Eye (tissue), 1 donor: ENCODE measurements at regions not wholly inside any gene's neighbourhood (a gene's known extent, or its start where the extent isn't known, plus 50 kb on each side); places are given as distances from the start of the nearest gene placed in this dataset.

Experiments used
- DNase-seq: peaks from one replicate; pipeline ENCODE4 v3.0.0-alpha.2; 2015

DNA sequence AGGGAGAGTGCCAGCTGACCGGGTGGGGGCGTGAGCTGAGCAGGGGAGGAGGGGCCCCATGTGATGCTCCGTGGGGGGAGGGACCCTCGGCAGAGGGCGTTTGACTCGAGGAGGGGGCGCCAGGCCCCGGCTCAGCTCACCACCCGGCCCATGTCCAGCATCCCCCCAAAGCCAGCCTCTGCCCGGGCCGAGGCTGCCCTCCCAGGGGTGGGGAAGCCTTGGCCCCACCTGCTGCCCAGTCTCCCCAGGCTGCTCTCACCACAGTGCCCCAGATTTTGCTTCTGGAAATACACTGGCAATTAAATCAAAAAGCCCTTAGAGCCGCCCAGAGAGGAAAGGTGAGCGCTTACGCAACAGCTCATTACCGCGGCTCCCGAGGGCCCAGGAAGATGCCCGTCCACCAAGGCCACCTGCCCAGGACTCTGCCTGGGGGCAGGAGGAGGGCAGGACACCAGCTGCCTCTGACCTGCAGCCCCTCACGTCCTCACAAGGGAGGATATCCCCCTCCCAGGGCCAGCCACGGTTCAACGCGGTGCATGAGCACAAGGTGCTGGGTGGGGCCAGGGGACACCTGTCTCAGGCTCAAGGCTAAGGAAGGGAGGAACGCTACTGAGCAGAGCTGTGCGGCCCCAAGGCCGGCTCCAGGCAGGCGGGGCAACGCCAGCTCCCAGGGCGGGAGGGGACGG lies 70.0 kb upstream of the INPP5A start:
- no peak for DNase-seq

DNA sequence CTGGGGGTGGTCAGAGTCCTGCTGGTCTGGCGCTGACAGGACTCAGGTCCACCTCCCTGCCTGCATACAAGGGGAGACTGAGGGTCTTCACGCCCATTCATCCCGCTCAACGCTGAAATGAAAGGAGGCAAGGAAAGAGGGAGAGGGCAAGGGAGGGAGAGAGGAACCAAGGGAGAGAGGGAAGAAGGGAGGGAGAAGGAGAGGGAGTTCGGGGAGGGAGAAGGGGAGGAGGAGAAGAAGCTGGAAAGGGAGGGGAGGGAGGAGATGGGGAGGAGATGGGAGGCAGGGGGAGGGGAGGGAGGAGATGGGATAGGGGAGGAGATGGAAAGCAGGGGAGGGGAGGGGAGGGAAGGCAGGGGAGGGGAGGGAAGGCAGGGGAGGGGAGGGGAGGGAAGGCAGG lies 69.4 kb upstream of the INPP5A start:
- DNase-seq = no peak

DNA sequence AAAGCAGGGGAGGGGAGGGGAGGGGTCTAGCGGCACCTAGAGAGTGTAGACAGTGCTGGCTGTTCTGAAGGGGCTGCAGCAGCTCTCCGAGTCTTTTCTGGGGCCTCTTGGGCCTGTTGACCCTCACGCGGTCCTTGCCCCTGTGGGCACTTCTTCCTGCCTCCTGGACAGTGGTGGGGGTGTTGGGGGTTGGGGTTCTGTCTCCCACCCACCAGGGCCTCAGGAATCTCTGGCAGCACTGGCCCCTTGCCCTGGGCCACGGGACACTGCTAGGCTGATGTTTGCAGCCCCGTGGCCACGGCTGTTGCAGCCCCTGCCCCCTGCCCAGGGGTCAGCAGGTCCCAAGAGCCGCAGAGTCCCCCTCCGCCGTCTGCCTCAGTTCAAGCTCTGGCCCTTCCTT lies 68.9 kb upstream of the INPP5A start:
- DNase-seq = no peak

DNA sequence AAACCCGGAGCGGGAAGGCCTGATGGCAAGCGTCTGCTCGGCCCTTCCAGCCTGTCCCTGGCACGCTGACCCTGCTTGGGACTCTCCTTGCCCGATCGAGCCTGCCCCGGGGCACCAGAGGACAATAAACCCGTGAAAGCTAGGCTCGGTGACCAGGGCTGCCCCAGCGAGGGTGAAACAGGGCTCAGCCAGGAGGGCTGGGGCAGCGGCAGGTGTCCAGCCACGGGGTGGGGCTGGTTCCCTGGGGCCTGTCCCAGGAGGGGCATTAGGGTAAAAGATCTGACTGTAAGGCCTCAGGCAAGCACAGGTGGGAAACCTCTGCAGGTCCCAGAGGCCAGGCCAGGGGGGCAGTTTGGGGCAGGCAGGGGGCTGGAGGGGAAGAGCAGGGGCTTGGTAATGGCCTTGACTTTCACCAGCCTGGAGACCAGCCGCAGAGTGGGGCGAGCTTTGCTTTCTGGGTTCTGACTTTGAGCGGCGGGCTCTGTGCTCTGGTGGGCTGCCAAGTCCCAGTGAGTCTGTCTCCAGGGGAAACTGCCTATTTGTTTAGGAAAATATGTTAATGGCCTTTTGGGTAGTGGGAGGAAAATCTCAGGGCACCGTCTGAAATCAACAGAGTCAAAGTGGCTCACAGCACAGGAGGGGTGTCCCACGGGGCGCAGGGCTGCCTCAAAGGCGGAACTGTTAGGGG lies 68.2 kb upstream of the INPP5A start:
- DNase-seq = no peak

DNA sequence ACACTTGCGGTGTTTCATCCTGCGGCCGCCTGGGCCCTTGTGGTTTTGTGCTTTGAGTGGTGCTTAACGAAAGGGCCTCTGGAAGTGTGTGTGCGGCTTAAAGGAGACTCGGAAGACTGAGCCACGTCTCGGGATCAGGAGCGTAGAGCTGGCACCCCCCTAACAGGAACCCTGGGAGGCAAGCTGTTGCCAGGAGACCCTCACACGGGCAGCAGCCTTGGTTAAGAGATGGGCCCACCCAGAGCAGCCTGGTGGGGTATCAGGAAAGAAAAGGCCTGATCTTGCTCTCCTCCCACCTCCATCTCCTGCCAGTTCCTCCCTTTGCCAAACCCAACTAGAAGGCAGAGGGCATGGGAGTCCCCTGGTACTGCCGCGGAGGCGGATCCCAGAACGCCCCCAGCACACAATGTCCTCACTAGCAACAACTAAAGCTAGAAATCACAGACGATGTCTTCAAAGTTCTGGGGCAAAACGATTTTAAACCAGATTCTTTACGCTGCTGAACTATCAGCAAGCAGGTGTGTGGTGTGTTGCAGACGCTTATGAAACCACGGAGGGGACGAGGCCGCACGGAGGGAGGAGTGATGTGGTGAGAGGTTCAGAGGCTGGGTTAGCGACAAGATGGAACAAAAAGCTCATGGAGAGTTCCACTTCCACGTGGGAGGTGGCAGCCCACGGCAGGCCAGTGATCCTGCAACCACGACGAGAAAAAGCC lies 67.0 kb upstream of the INPP5A start:
- DNase-seq = no peak

DNA sequence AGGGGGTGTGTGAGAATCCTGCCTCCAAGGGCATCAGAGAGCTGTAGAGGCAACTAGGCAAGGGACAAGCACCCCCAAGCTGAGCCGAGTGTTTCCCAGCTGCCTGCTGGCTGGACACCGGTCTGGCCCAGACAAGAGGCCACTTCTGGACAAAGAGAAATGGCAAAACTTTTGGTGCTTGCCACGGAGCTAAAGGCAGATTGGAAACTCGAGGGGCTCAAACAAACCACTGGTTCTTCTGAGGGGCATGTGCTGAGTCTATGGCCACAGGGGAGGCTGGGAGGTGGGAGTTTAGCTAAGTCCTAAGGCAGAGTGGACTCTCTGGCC lies 66.5 kb upstream of the INPP5A start:
- no peak for DNase-seq

DNA sequence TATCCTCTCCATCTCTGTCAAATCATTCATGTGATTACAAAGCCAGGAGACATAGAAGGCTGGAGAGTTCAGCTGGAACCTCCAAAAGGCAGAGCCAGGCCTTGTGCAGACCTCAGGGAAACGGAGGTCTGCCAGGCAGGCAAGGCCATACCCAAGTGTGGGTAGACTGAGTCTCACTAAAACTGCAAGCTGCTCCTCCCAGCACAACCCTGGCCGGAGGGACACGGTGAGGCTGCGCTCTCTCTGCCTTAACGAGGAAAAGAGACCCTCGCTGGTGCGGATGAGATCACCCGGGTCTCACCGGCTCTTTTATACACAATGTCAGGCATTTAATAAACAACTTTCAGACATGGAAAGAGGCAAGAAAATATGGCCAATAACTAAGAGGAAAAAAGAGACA lies 66.1 kb upstream of the INPP5A start:
- DNase-seq = no peak

DNA sequence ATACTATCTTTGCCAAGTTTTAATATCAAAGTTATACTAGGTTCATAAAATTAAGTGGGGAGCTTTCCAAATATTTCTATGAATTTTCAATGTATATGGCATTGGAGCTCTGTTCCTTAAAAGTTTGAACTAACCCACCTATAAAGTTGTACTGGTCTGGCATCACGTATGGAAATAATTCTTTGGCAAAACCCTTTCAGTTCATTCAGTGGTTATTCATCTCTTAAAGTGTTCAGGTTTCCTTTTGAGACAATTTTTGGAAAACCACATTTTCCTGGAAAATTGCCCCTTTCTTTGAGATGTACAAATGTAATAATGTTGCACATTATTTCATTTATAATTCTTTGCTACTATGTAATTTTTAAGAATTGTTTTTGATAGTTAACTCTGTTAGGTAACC lies 62.5 kb upstream of the INPP5A start:
- no peak for DNase-seq

DNA sequence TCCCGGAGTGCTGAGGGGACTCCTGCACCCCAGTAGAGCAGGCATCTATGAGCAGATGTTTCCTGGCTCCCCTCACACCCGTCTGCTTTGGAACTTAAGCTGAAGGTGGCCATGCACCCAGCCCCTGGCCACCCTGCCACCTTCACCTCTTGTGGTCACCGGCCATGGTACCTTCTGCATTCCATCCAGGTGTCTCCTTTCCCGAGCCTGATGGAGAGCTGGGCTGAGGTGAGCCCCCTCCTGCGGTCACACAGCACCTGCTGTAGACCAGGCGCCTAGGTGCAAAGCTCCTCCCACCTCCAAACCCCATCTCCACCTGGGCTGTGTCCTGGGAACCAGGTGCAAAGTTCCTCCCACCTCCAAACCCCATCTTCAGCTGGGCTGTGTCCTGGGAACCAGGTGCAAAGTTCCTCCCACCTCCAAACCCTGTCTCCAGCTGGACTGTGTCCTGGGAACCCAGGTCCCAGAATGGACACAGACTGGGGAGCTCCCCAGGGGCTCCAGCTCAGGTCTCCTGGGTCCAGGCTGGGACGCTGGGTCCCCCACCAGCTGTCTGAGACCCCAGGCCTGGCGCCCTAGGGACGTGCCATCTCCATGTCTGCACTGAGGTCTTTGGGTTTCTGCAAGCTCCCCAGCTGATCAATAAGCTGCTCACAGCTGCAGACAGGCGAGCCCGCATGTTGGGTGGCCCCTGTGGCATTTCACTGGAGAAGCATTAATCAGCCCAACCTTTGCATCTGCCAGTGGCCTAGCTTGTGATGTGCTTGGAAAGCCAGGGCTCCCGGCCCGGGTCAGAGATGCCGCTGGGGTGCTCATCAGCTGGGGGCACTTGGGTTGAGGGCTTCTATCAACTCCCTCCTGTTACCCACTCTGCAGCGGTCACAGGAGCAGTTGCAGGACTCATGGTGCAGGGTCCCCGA lies 61.2 kb upstream of the INPP5A start:
- no peak for DNase-seq

DNA sequence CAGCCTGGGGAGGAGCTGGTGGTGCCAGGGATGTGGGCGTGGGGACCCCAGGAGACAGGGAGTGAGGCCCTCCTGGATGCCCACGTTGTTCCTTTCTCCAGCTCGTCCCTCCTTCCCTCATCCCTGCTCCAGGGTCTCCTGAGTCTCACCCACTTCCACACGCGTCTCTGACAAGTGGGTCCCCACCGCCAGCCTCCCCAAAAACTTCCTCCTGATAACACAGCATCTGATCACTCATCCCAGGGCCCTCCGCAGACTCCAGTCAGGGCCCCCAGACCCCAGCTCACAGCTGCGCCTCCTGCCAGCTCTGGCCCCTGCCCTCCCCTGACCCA lies 60.6 kb upstream of the INPP5A start:
- no peak for DNase-seq

DNA sequence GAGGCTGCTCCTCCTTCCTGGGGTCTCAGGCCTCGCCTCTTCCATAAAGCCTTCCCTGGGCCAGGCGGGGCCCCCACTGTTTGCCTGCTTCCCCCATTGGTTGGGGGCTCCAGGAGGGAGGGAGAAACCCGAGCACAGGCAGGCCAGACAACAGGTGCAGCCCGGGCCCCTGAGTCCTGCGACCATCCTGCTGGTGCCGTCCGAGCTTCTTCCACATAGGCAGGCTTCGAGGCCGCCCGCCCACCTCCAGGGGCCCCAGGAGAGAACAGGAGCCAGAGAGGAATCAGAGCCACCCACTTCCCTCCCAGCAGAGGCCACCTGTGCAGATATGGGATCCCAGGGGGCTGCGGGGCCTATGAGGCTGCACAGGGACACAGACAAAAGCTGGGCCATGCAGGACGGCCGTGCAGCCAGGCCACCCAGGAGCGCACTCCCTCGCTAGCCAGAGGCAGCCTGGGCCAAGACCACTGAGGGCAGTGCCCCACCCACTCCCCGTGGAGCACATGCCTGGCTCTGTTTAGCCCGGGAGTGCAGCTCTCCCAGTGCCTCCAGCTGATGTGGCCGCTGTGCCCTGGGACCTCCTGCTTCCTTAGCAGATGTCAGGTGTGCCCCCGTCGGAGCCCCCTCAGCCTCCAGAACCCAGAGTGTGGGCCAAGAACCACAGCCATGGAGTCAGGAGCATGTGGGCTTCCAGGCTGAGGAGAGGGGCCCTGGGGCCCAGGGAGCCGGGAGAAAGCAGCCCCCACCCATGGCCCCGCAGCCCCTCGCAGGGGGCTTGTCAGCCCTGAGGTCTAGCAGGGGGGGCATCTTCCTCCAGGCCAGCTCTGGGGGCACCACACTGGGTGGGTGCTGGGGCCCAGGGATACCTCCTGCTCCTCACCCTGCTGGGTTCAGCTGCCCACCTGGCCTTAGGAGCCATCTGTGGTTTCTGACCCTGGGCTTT lies 59.9 kb upstream of the INPP5A start:
- DNase-seq = peak; percentile 46

DNA sequence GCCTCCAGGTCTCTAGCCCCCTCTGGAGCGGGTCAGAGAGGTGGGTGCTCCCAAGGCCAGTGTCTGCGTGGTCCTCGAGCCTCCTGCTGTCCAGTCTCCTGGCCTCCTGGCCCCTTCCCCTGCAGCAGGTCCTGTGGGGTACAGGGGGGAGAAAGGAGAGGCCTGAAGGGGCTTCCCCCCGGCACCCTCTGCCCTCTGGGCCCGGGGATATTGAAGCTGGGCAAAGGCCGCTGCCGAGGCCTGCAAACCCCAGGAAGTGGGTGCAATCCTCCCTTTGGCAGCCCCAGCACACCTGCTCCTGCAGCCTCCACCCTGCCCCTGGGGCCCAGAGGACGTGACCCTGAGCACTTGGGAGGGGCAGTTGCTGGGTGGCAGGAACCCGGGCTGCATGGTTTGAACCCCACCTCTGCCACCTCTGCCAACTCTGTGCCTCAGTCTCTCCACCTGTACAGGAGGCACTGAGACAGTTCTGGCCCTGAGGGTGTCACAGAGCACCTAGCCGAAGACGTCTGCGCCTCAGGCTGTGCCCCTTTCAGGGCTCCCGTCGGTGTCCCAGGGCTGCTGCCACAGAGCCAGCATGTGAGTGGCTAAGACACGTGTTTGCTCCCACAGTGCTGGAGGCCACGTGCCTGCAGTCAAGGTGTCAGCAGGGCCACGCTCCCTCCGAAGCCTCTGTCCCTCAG lies 59.1 kb upstream of the INPP5A start:
- no peak for DNase-seq

DNA sequence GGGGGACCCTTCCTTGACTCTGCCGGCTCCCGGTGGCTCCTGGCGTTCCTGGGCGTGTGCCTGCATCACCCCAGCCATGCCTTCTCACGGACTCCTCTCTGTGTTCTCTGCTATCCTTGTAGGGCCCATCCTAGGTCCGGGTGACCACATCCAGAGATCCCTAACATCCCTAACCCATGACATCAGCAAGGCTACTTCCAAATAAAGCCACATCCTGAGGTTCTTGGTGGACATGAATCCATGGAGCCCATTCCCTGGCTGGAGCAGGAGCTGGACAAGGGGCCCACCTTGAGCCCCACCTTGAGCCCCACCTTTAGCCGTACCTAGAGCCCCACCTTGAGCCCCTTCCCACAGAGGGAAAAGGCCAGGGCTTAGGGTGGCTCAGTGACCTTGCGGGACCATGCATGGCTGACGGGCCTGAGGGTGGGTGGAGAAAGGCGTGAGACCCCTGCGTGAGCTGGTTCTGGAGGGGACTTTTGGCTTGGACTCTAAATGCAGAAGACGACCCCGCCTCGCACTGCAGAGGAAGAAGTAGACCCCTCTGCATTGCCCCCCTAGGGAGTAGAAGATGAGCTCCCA lies 58.5 kb upstream of the INPP5A start:
- no peak for DNase-seq

DNA sequence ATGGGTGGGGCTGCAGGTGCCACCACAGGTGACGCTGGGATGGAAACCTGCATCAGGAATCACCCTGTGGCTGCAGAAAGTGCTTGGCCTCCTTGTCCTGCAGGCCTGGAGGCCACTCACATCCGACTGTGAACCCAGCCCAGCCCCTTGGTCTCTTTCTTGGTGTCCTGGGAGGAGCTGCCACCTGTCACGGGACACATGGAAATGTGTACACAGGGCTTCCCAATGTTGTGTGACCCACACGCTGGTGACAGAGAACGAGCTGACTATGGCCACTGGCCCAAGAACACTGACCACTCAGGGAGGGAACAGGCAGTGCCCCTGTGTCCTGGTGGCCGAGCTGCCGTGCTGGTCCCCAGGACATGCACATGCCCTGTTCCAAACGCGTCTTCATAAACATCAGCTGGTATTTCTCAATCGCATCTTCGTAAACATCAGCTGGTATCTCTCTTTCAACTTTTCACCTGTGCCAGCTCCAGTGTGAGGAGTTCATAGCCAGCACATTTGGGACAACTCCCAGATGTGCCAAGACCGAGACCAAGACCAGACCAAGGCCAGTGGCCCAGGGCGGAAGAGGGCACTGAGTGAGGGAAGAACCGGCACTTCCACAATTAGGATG lies 57.9 kb upstream of the INPP5A start:
- DNase-seq = no peak

DNA sequence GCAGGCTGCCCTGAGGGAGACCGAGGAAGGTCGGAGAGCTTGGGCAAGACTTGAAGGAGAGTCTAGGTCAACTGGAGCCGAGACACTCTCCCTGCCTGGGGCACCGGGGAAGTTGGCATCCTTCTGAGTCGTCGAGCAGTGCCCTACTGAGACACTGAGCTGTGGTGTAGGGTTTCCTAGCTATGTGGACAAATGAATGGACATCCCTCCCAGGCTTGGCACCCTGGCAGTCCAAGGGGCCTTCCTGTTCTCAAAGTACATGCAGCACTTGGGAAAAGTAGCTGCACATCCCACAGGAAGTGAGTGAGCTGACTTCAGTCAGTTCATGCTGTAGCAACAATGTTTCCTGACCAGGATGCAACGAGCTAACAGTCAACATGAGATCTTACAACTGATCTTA lies 57.2 kb upstream of the INPP5A start:
- DNase-seq = no peak

DNA sequence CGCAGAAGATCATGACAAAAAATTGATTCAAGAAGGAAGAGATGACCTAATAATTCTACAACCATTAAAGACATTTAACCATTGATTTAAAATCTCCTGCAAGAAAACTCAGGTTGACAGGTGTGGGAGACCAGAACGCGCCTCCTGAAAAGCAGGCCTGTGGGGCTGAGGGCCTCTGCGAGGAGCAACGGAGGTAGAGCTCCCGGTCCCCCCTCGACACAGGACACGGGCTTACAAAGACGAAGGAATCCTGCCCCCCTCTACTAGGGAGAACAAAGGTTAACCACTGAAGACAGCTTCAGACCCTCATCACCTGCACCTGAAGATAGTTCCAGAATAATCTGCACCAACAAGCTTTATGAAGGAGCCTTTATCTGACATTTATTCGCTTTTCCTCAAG lies 55.9 kb upstream of the INPP5A start:
- no peak for DNase-seq

DNA sequence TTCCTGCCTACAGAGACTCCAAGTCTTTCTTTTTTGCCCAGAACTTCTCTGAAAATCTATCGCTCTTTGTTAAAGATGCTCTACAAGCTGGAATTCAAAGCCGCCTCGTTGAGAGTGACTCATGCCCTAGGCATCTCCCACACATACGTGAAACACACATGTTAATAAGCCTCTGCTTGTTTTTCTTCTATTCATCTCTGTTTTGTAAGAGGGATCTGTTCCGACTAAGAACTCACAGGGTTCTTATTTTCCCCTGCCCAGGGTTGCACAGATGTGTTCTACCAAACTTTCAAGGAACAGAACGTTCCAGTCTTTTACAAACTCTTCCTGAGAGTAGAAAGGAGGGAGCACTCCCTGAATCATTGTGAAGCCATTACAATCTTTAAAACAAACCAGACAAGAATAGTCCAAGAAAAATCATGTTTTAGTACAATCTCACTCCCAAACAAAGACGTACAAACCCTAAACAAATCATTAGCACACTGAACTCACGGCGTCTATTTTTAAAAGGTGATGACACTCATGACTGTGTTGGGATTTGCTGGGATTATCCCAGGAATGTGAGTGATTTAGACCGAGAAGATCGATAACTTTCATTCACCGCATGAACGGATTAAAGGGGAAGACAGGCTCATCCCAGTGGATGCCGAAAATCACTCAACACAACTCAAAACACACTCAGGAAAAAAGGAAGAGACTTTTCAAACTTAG lies 55.3 kb upstream of the INPP5A start:
- DNase-seq = peak; percentile 75

DNA sequence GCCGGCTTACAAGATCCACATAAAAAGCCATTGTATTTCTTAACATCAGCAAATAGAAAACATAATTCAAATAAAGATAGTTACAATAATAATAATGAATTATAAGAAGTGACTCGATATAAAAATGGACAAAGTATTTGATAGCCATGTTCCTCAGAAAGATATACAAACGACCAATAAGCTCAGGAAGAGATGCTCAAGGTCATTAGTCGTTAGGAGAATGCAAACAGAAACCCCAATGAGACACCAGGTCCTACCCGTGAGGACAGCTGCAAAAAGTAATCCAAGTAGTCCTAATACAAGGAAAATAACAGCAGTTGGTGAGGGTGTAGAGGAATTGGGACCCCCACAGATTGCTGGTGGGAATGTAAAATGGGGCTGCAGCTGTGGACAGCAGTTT lies 54.2 kb upstream of the INPP5A start:
- no peak for DNase-seq

DNA sequence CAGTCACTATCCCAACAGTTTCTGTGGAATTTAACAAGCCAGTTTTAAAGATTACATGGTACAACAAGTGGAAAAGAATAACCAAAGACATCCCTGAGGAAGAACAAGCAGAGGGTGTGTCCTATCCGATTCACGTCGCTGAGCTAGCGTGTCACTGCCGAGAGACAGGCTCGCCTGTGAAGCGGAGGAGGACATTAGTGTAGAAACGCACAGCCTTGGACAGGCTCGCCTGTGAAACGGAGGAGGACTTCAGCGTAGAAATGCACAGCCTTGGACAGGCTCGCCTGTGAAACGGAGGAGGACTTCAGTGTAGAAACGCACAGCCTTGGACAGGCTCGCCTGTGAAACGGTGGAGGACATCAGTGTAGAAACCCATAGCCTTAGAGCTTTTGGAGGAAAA lies 52.7 kb upstream of the INPP5A start:
- DNase-seq = no peak

DNA sequence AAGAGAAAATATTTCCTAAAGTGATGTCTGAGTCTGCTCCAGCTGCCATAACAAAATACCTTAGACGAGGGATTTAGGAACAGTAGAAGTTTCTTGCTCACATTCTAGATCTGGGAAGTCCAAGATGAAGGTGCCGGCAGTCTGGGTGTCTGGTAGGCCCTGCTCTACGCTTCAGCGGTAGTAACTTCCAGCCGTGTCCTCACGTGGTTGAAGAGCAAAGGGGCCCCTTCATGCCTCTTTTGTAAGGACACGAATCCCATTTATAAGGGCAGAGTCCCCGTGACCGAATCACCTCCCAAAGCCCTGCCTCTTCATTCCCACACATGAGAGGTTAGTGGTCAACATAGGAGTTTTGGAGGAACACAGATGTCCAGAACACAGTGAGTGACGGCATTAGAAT lies 52.2 kb upstream of the INPP5A start:
- DNase-seq = no peak
